PC-3 (cell line): ENCODE measurements at regions not wholly inside any gene's neighbourhood (a gene's known extent, or its start where the extent isn't known, plus 50 kb on each side); places are given as distances from the start of the nearest gene placed in this dataset.

Experiments
- CTCF ChIP-seq: fragments of 300-600 bp; sonication (generic); conservative IDR thresholded peaks from 2 replicates; pipeline ENCODE4 v1.5.1; 2017; ENCODE audit warnings: antibody characterized with exemption, low read depth, mild to moderate bottlenecking, low read length
- EZH2 ChIP-seq: fragments of 300-600 bp; sonication (generic); IDR thresholded peaks from one replicate; pipeline ENCODE4 v1.6.1; 2017; ENCODE audit warnings: antibody characterized with exemption, mild to moderate bottlenecking, low read length; ENCODE audit not compliant: unreplicated experiment
- EZH2phosphoT487 ChIP-seq: fragments of 300-600 bp; sonication (generic); IDR thresholded peaks from 2 replicates; pipeline ENCODE4 v1.6.1; 2018; ENCODE audit warnings: mild to moderate bottlenecking, antibody characterized with exemption, low read length, borderline replicate concordance

GRCh38 chr21:29230551-29231261 is 68.0 kb upstream of the BACH1 start:
- TF ChIP-seq EZH2: no peak
- no peak for TF ChIP-seq CTCF
- no peak for TF ChIP-seq EZH2phosphoT487
